ENCODE measurements at regions not wholly inside any gene's neighbourhood (a gene's known extent, or its start where the extent isn't known, plus 50 kb on each side); places are given as distances from the start of the nearest gene placed in this dataset.
"Not testable (repeated sequence)": the region's sequence is repeated elsewhere in the genome, so short reads cannot be mapped to it uniquely, and the experiment has no call there.

GRCh38 chr6:3900744-3901336 lies 51.7 kb downstream of the FAM50B start:
- no peak for DNase-seq (ENCODE audit: low read depth)

- no peak for DNase-seq (ENCODE audit: low read depth)
Measured at GRCh38 chr6:3902871-3903648, 53.9 kb downstream of the FAM50B start.

- DNase-seq (ENCODE audit: low read depth), result no peak
Measured at GRCh38 chr6:3904518-3904917, 55.3 kb downstream of the FAM50B start.

- peak; percentile 21 for DNase-seq (ENCODE audit: low read depth)
Measured at GRCh38 chr6:3905945-3906845, 57.0 kb downstream of the FAM50B start.

GRCh38 chr6:3906846-3907151 lies 57.6 kb downstream of the FAM50B start:
- DNase-seq (ENCODE audit: low read depth), result no peak

GRCh38 chr6:3908223-3908622 lies 59.0 kb downstream of the FAM50B start:
- DNase-seq (ENCODE audit: low read depth), result no peak

- DNase-seq (ENCODE audit: low read depth), result no peak
Measured at GRCh38 chr6:3908961-3909360, 59.8 kb downstream of the FAM50B start.

- no peak for DNase-seq (ENCODE audit: low read depth)
Measured at GRCh38 chr6:3910106-3910663, 61.0 kb downstream of the FAM50B start.

- DNase-seq (ENCODE audit: low read depth), result no peak
Measured at GRCh38 chr6:3911130-3911529, 62.0 kb downstream of the FAM50B start.

- peak; percentile 60 for DNase-seq (ENCODE audit: low read depth)
Measured at GRCh38 chr6:3911614-3912336, 62.6 kb downstream of the FAM50B start.

DNA sequence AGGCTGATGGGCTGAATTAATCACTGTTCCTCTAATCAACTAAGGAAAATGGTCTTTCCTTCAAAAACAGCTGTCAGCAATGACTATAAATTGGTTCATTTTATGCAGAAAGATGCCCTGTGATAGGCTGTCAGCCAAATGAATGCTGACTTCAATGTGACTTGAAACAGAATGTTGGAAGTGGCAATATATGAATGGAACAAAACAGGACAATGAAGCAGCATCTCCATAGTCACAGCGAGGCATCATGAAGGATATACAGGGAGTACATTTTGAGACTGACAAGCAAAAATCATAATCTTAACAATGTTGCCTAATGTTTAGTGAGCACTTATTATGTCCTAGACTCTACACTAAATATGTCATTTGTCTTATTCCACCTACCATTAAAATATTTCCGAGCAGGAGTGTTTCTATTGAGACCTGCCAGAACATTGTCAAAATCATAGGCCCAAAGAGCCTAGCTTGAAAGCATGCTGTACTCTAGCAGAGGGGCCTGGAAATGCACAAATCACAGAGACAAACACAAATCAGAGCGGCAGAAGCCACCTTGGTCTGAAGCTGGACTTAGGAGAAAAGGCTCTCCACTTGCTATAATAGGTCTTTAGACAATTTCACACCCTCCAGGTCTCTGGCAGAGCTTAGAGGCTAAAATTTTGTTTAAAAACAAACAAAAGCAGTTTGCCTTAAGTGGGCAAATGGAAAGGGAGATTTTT lies 63.3 kb downstream of the FAM50B start:
- no peak for DNase-seq (ENCODE audit: low read depth)

DNA sequence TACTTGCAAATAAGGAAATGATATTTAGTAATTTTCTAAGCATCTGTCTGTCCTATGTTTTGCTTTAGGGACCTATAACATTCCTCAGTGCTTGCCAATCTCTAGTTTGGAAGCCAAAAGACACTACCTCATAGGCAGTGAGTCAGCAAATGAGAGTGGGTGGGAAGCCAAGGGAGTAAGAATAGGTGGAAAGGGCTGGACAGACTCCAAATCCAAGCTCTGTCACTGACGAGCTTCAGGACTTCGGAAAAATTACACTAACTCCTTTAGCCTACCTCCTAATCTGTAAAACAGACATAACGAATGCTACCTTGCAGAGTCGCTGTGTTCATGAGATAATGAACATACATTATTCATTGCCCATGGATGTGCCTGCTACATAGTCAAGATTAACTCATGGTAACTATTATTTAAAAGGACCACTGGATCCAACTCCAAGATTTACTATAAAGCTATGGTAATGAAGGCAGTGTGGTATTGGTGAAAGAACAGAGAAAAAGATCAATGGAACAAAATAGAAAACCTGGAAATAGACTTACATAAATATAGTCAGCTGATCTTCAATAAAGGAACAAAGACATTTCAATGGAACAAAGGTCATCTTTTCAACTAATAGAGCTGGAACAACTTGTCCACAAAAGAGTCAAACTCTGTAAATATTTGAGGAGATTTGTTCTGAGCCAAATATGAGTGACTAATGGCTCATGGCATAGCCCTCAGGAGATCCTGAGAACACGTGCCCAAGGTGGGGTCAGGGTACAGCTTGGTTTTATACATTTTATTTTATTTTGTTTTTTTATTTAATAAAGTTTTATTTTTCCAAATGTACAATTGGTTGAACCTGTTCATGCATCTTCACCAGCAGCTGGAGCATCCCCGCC lies 64.1 kb downstream of the FAM50B start:
- peak; percentile 96 for DNase-seq (ENCODE audit: low read depth)

GRCh38 chr6:3913958-3914337 lies 64.8 kb downstream of the FAM50B start:
- no peak for DNase-seq (ENCODE audit: low read depth)

DNA sequence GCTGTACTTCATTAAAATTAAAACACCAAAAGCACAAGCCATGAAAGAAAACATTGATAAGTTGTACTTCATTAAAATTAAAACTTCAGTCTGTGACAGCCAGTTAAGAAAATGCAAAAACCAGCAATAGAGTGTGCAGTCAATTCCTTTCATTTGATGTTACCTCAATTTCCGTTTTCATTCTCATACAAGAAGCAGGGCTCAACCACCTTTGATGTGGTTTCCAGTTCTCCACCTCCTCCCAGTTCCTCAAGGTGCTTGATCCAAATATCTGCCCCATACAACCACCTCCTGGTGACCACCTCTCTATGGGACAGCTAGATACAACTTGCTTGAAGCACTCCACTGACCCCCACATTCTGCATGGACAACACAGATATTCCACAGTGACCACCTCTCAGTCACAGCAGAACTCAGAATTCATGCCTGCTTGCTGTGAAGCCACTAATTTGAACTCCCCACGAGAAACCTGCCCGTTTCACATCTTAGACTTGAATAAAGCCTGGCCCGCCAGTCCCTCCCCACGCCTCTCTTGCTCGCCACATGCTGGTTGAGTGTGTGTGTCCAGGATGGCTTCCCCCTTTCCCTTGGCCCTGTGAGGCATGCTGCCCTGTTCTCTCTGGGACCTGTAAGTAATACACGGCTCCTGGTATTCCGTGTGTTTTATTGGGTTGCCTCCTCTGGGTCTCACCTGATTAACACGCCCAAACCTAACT lies 66.1 kb downstream of the FAM50B start:
- DNase-seq (ENCODE audit: low read depth), result no peak

GRCh38 chr6:3916211-3916610 lies 67.0 kb downstream of the FAM50B start:
- DNase-seq (ENCODE audit: low read depth), result no peak

DNA sequence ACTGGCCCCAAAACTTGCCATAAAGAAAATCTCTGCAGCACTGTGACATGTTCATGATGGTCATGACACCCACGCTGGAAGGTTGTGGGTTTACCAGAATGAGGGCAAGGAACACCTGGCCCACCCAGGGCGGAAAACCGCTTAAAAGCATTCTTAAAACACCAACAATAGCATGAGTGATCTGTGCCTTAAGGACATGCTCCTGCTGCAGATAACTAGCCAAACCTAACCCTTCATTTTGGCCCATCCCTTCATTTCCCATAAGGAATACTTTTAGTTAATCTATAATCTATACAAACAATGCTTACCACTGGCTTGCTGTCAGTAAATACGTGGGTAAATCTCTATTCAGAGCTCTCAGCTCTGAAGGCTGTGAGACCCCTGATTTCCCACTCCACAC lies 67.6 kb downstream of the FAM50B start:
- DNase-seq (ENCODE audit: low read depth), result not testable (repeated sequence)

- DNase-seq (ENCODE audit: low read depth), result no peak
Measured at GRCh38 chr6:3918469-3918868, 69.3 kb downstream of the FAM50B start.

DNA sequence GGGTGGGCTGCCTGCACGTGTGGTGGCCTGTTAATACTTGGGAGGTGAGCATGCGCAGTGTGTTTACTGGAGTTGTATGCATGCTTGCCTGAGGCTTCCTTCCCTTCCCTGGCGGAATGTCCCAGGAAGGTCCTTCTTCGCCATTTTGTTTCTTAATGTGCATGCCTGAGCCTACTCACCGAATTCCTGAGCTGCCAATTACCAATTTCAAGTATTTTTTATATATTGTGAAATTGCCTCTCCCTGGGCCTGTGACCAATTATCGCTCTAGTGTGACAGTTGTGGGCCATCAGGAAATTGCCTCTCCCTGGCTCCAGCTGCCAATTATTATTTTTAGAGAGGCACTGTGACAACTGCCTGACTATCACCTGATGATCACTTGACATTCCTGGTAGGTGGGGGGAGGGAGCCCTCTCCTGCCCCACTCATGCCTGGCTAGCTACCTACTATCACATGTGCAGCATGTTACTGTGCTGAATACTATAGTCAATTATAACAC lies 70.0 kb downstream of the FAM50B start:
- peak; percentile 97 for DNase-seq (ENCODE audit: low read depth)

DNA sequence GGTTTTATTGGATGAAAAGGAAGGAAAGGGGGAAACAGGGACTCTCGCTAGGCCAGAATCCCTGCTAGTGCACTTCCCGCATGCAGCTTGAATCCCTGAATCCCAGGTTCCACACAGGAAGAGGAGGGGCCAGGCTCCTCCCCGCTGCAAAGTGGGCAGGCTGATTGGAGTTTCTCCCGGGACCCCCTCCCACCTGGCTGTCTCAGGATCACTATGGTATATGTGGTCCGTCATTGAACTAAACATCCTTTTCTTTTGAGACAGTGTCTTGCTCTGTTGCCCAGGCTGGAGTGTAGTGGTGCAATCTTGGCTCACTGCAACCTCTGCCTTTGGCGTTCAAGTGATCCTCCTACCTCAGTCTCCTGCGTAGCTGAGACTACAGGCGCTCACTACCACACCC lies 70.7 kb downstream of the FAM50B start:
- DNase-seq (ENCODE audit: low read depth), result no peak

GRCh38 chr6:3920321-3920720 lies 71.1 kb downstream of the FAM50B start:
- no peak for DNase-seq (ENCODE audit: low read depth)
